NCI-H2081 treated with DMSO at 0.1 percent for 48 hours (cell line): ENCODE measurements at regions not wholly inside any gene's neighbourhood (a gene's known extent, or its start where the extent isn't known, plus 50 kb on each side); places are given as distances from the start of the nearest gene placed in this dataset.
A peak's percentile ranks its signal among the peaks of the same experiment; 100 is the strongest.

ENCODE experiments used
- DNase-seq: peaks from one replicate; lab custom pipeline; 2025; lab: John Stamatoyannopoulos, UW

- no peak for DNase-seq
Measured at GRCh38 chr9:71589612-71590011, 178.7 kb downstream of the CEMIP2 start.

- no peak for DNase-seq
Measured at GRCh38 chr9:71587576-71588362, 180.5 kb downstream of the CEMIP2 start.

GRCh38 chr9:71583792-71584191, 184.5 kb downstream of the CEMIP2 start:
- no peak for DNase-seq

- DNase-seq, result no peak
Measured at GRCh38 chr9:71582347-71582746, 186.0 kb downstream of the CEMIP2 start.

- no peak for DNase-seq
Measured at GRCh38 chr9:71581101-71581500, 187.2 kb downstream of the CEMIP2 start.

- DNase-seq, result no peak
Measured at GRCh38 chr9:71571186-71571585, 197.1 kb downstream of the CEMIP2 start.

- DNase-seq, result no peak
Measured at GRCh38 chr9:71567890-71568289, 200.4 kb downstream of the CEMIP2 start.

- no peak for DNase-seq
Measured at GRCh38 chr9:71562140-71562539, 206.2 kb downstream of the CEMIP2 start.

GRCh38 chr9:71557310-71557709, 211.0 kb downstream of the CEMIP2 start:
- no peak for DNase-seq

- peak; percentile 28 for DNase-seq
Measured at GRCh38 chr9:71552480-71552879, 215.8 kb downstream of the CEMIP2 start.

- DNase-seq, result no peak
Measured at GRCh38 chr9:71549023-71549422, 219.3 kb downstream of the CEMIP2 start.

GRCh38 chr9:71544464-71544863, 223.8 kb downstream of the CEMIP2 start:
- no peak for DNase-seq

GRCh38 chr9:71541436-71541835, 226.9 kb downstream of the CEMIP2 start:
- no peak for DNase-seq

GRCh38 chr9:71524996-71525580, 243.2 kb downstream of the CEMIP2 start:
- no peak for DNase-seq

GRCh38 chr9:71524516-71524915, 243.8 kb downstream of the CEMIP2 start:
- no peak for DNase-seq

GRCh38 chr9:71521132-71521531, 247.2 kb downstream of the CEMIP2 start:
- no peak for DNase-seq

GRCh38 chr9:71519098-71519696, 249.1 kb downstream of the CEMIP2 start:
- no peak for DNase-seq

GRCh38 chr9:71518045-71518827, 250.1 kb downstream of the CEMIP2 start:
- no peak for DNase-seq

- DNase-seq, result no peak
Measured at GRCh38 chr9:71515626-71516025, 252.7 kb downstream of the CEMIP2 start.

- no peak for DNase-seq
Measured at GRCh38 chr9:71515107-71515506, 253.2 kb downstream of the CEMIP2 start.

- DNase-seq, result no peak
Measured at GRCh38 chr9:71514344-71514975, 253.9 kb downstream of the CEMIP2 start.

GRCh38 chr9:71509054-71509453, 259.3 kb downstream of the CEMIP2 start:
- DNase-seq, result no peak
